ENCODE measurements at regions not wholly inside any gene's neighbourhood (a gene's known extent, or its start where the extent isn't known, plus 50 kb on each side); places are given as distances from the start of the nearest gene placed in this dataset.

GRCh38 chr7:155206318-155207020 is 91.2 kb upstream of the INSIG1 start:
- TF ChIP-seq CTCF (IDR thresholded peaks at IDR 0.05) (no peak), POLR2A (IDR thresholded peaks at IDR 0.05) (no peak)

All from Peyer's patch (tissue), 4 donors.